Femur (tissue), 1 donor: ENCODE measurements at regions not wholly inside any gene's neighbourhood (a gene's known extent, or its start where the extent isn't known, plus 50 kb on each side); places are given as distances from the start of the nearest gene placed in this dataset.

Experiments used
- DNase-seq: peaks from one replicate; pipeline ENCODE4 v3.0.0-alpha.2; 2017

GRCh38 chr7:35331730-35332678 is 78.1 kb upstream of the TBX20 start:
- no peak for DNase-seq

GRCh38 chr7:35329026-35329425 is 75.1 kb upstream of the TBX20 start:
- DNase-seq: no peak

- DNase-seq: no peak
Measured at GRCh38 chr7:35319606-35320005, 65.7 kb upstream of the TBX20 start.

- DNase-seq: no peak
Measured at GRCh38 chr7:35316549-35316948, 62.6 kb upstream of the TBX20 start.

GRCh38 chr7:35315517-35315916 is 61.6 kb upstream of the TBX20 start:
- DNase-seq: no peak

GRCh38 chr7:35314354-35314753 is 60.5 kb upstream of the TBX20 start:
- DNase-seq: no peak

GRCh38 chr7:35313575-35313974 is 59.7 kb upstream of the TBX20 start:
- DNase-seq: no peak
